ENCODE measurements at regions not wholly inside any gene's neighbourhood (a gene's known extent, or its start where the extent isn't known, plus 50 kb on each side); places are given as distances from the start of the nearest gene placed in this dataset.

DNA sequence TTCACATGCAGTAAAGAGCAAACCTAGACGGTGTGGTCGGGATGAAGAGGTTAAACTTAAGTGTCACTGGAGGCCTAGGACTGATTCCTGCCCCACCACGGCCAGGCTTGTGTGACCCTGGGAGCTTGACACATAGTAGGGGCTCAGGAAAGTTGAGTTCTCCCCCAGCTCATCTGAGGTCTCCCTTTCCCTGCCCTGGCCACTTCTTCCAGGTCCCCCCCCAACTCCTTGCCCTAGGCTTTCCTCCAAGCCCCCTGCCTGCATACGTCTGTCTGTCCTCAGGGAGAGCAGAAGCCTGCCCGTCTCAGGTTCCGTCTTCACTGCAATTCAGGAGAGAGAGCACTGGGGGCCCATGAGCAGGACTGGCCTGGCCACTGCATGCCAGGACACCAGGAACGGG, 225.8 kb downstream of the PTPRU start:
- no peaks in the 10 kb centered on the region for H3K36me3 ChIP-seq (ENCODE audit: control insufficient read depth, insufficient read depth, low read length)
- ChIA-PET CTCF (no interaction called here), POLR2A (no interaction called here)
- H3K4me3 ChIP-seq (ENCODE audit: low read depth, low read length) = no peak overlapping the region
- no peaks in the 10 kb centered on the region for H3K27me3 ChIP-seq (ENCODE audit: control insufficient read depth, insufficient read depth, low read length)
- no peak for TF ChIP-seq CTCF (IDR thresholded peaks at IDR 0.05; ENCODE audit: insufficient read depth, low read depth, low read length)
- no peak for DNase-seq (ENCODE audit: low read depth)

- Histone ChIP-seq H3K27me3 (ENCODE audit: control insufficient read depth, insufficient read depth, low read length) (no peaks in the 10 kb centered on the region), H3K36me3 (ENCODE audit: control insufficient read depth, insufficient read depth, low read length) (no peaks in the 10 kb centered on the region), H3K4me3 (ENCODE audit: low read depth, low read length) (no peak overlapping the region)
- DNase-seq (ENCODE audit: low read depth) = no peak
- POLR2A ChIA-PET = no interaction called here
- CTCF ChIA-PET = no interaction called here
- TF ChIP-seq CTCF (IDR thresholded peaks at IDR 0.05; ENCODE audit: insufficient read depth, low read depth, low read length) = no peak
Observed at GRCh38 chr1:29461115-29461739, 224.9 kb downstream of the PTPRU start.

DNA sequence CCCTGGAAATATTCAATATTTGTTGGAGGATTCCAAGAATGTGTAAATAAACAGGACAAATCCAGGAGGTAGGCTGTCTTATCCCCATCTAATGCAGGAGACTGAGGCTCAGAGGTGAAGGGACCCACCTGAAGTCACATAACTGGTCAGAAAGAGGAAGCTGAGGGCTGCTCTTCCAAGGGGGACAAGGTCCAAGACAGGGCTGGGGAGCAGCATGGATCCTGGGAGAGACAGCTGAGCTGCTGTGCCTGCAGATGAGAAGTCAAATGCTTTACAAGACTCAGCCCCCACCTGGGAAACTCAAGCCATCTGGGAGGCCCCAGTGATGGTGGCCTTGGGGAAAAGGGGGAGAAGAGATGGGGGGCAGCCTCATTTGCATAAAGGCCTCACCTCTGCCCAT, 224.4 kb downstream of the PTPRU start:
- H3K4me3 ChIP-seq (ENCODE audit: low read depth, low read length) = no peak overlapping the region
- no peaks in the 10 kb centered on the region for H3K27me3 ChIP-seq (ENCODE audit: control insufficient read depth, insufficient read depth, low read length)
- CTCF ChIA-PET = no interaction called here
- no peak for DNase-seq (ENCODE audit: low read depth)
- POLR2A ChIA-PET = no interaction called here
- no peaks in the 10 kb centered on the region for H3K36me3 ChIP-seq (ENCODE audit: control insufficient read depth, insufficient read depth, low read length)
- TF ChIP-seq CTCF (IDR thresholded peaks at IDR 0.05; ENCODE audit: insufficient read depth, low read depth, low read length) = no peak

- H3K4me3 ChIP-seq (ENCODE audit: low read depth, low read length) = no peak overlapping the region
- no peaks in the 10 kb centered on the region for H3K36me3 ChIP-seq (ENCODE audit: control insufficient read depth, insufficient read depth, low read length)
- TF ChIP-seq CTCF (IDR thresholded peaks at IDR 0.05; ENCODE audit: insufficient read depth, low read depth, low read length) = no peak
- POLR2A ChIA-PET = no interaction called here
- no peaks in the 10 kb centered on the region for H3K27me3 ChIP-seq (ENCODE audit: control insufficient read depth, insufficient read depth, low read length)
- DNase-seq (ENCODE audit: low read depth) = no peak
- CTCF ChIA-PET = no interaction called here
Observed at GRCh38 chr1:29460041-29460610, 223.8 kb downstream of the PTPRU start.

DNA sequence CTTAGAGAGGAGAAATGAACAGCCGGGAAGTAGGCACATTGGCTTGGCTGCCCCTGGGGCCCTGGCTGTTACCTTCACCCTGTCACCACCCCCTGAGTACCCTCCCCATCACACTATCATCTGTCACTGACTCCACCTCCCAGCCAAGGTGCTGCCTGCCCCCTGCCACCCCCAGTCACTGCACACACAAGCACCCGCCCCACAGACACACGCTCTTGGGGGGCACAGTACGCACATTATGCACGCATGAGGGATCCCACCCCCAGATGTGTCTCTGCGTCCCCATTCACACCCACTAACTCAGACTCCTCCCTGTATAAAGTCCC, 223.3 kb downstream of the PTPRU start:
- TF ChIP-seq CTCF (IDR thresholded peaks at IDR 0.05; ENCODE audit: insufficient read depth, low read depth, low read length) = no peak
- H3K27me3 ChIP-seq (ENCODE audit: control insufficient read depth, insufficient read depth, low read length) = no peaks in the 10 kb centered on the region
- POLR2A ChIA-PET = no interaction called here
- no peak overlapping the region for H3K4me3 ChIP-seq (ENCODE audit: low read depth, low read length)
- CTCF ChIA-PET = no interaction called here
- no peaks in the 10 kb centered on the region for H3K36me3 ChIP-seq (ENCODE audit: control insufficient read depth, insufficient read depth, low read length)
- no peak for DNase-seq (ENCODE audit: low read depth)

Data from BJ (cell line).